CD14-positive monocyte (primary cell): ENCODE measurements at regions not wholly inside any gene's neighbourhood (a gene's known extent, or its start where the extent isn't known, plus 50 kb on each side); places are given as distances from the start of the nearest gene placed in this dataset.
A peak's percentile ranks its signal among the peaks of the same experiment; 100 is the strongest.

Source experiments
- DNase-seq, 3 donors: peaks; one replicate each; pipeline ENCODE4 v3.0.0-alpha.2; 2011 to 2022
- H2AFZ ChIP-seq: 2 replicates; pipeline ENCODE4 v1.6.0; 2012; ENCODE audit warnings: mild to moderate bottlenecking, low read depth, low read length, inconsistent platforms; ENCODE audit not compliant: insufficient read depth, poor library complexity, severe bottlenecking
- H3K27ac ChIP-seq, 2 donors: 1 replicate in 1 of 2; 2 replicates in 1 of 2; pipeline ENCODE4 v1.5.1; 2012 to 2013; ENCODE audit warnings: low read length in 2 of 2, control low read depth in 1 of 2, inconsistent platforms in 1 of 2, low read depth in 1 of 2, mild to moderate bottlenecking in 1 of 2
- H3K27me3 ChIP-seq, 2 donors: one replicate each; pipeline versions ENCODE4 v1.6.0 to v1.6.1; 2011 to 2013; ENCODE audit warnings: low read length in 2 of 2; ENCODE audit not compliant: control insufficient read depth in 2 of 2, insufficient read depth in 2 of 2
- H3K36me3 ChIP-seq, 2 donors: replicated peaks in 1 of 2; 1 replicate in 1 of 2; 2 replicates in 1 of 2; pipeline versions ENCODE4 v1.5.1 to v1.6.1; 2012 to 2013; ENCODE audit warnings: low read length in 2 of 2, control low read depth in 1 of 2, inconsistent platforms in 1 of 2, mild to moderate bottlenecking in 1 of 2; ENCODE audit not compliant: insufficient read depth in 2 of 2, control insufficient read depth in 1 of 2
- H3K4me1 ChIP-seq, 2 donors: 1 replicate in 1 of 2; 2 replicates in 1 of 2; pipeline versions ENCODE4 v1.5.1 to v1.6.1; 2012 to 2013; ENCODE audit warnings: low read length in 2 of 2, control low read depth in 1 of 2, inconsistent platforms in 1 of 2, mild to moderate bottlenecking in 1 of 2, moderate library complexity in 1 of 2; ENCODE audit not compliant: insufficient read depth in 2 of 2, control insufficient read depth in 1 of 2
- H3K4me2 ChIP-seq: replicated peaks from 2 replicates; pipeline ENCODE3; 2012; ENCODE audit warnings: low read length, moderate library complexity, mild to moderate bottlenecking; ENCODE audit not compliant: poor library complexity, severe bottlenecking; ENCODE audit errors: extremely low read depth
- H3K4me3 ChIP-seq, 3 experiments: fragments of 200-600 bp in 1 of 3; sonication (generic) in 1 of 3; replicated peaks in 1 of 3; 1 replicate in 2 of 3; 2 replicates in 1 of 3; pipeline ENCODE4 v1.5.1; 2011 to 2013; ENCODE audit warnings: low read length in 3 of 3, mild to moderate bottlenecking in 3 of 3, control low read depth in 2 of 3, low read depth in 2 of 3, inconsistent platforms in 1 of 3, moderate library complexity in 1 of 3
- H3K79me2 ChIP-seq: 2 replicates; pipeline ENCODE4 v1.6.0; 2012; ENCODE audit warnings: mild to moderate bottlenecking, control low read depth, inconsistent platforms, low read length, moderate library complexity; ENCODE audit not compliant: insufficient read depth
- H3K9ac ChIP-seq: 2 replicates; pipeline ENCODE4 v1.6.0; 2017; ENCODE audit warnings: low read length, mild to moderate bottlenecking; ENCODE audit not compliant: insufficient read depth, poor library complexity, severe bottlenecking
- H3K9me3 ChIP-seq, 2 donors: replicated peaks in 1 of 2; 1 replicate in 1 of 2; 2 replicates in 1 of 2; pipeline versions ENCODE4 v1.5.1 to v1.6.1; 2012 to 2013; ENCODE audit warnings: low read length in 2 of 2, control low read depth in 1 of 2; ENCODE audit not compliant: control insufficient read depth in 1 of 2, insufficient read depth in 1 of 2
- H4K20me1 ChIP-seq: 2 replicates; pipeline ENCODE4 v1.6.0; 2012; ENCODE audit warnings: mild to moderate bottlenecking, low read length, control low read depth, moderate library complexity; ENCODE audit not compliant: insufficient read depth
- H3K27ac Mint-ChIP-seq, 7 donors: one replicate each; pipeline ENCODE4 v1.8.0; 2020; ENCODE audit warnings: mild to moderate bottlenecking in 7 of 7, mixed read lengths in 7 of 7, moderate library complexity in 6 of 7, inconsistent platforms in 2 of 7
- H3K27me3 Mint-ChIP-seq, 3 donors: one replicate each; pipeline ENCODE4 v1.8.0; 2021 to 2022; ENCODE audit warnings: low read depth in 3 of 3, mild to moderate bottlenecking in 3 of 3, mixed read lengths in 3 of 3, moderate library complexity in 3 of 3, inconsistent platforms in 1 of 3
- H3K36me3 Mint-ChIP-seq, 2 donors: one replicate each; pipeline ENCODE4 v1.8.0; 2020; ENCODE audit warnings: mixed read lengths in 2 of 2, inconsistent platforms in 1 of 2, mild to moderate bottlenecking in 1 of 2
- H3K4me1 Mint-ChIP-seq: one replicate; pipeline ENCODE4 v1.8.0; 2020; ENCODE audit warnings: mild to moderate bottlenecking, mixed read lengths
- H3K4me3 Mint-ChIP-seq, 2 donors: one replicate each; pipeline ENCODE4 v1.8.0; 2020; ENCODE audit warnings: mild to moderate bottlenecking in 2 of 2, mixed read lengths in 2 of 2, moderate library complexity in 1 of 2
- H3K9me3 Mint-ChIP-seq, 7 donors: one replicate each; pipeline ENCODE4 v1.8.0; 2020 to 2022; ENCODE audit warnings: mixed read lengths in 7 of 7, mild to moderate bottlenecking in 6 of 7, moderate library complexity in 6 of 7, inconsistent platforms in 2 of 7
- WGBS: methylation state at CpG from one replicate; pipeline ENCODE4 v1.1.5; 2013; ENCODE audit warnings: missing lambda C conversion rate; ENCODE audit not compliant: insufficient coverage; 5-methylcytosine and 5-hydroxymethylcytosine counted together
- intact Hi-C, 2 donors: fragments of 100-400 bp; cut with micrococcal nuclease; formaldehyde crosslinking; loops; one replicate each; pipeline versions ENCODE4 v1.15.0 to v1.15.1; 2023
- TF ChIP-seq, protein P1 (sequence below): fragments of 200-600 bp; IDR thresholded peaks from one replicate; pipeline ENCODE4 v1.8.0; 2022; ENCODE audit warnings: antibody characterized with exemption, mild to moderate bottlenecking

DNA sequence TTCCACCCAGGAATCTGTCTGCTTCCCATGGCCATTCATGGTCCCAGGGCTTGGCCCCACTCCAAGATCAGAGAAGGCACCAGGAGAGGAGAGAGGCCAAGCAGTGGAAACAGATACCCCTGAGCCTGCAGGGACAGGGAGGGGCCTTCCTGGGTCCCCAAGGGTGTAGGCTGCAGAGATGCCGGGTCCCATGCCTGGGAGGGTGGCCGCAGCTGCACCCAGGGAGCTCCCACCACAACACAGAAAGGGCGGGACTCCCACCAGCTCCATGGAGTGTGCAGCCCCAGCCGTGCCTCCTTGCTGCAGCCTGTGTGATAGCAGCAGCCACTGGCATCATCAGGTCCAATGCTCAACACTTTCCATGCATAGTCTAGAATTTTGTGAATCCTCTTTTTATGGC, 331.5 kb downstream of the UACA start:
- Histone ChIP-seq H3K4me3 (no peak overlapping the region), H3K27me3 (no peaks in the 10 kb centered on the region), H2AFZ (no peak overlapping the region), H3K36me3 (no peaks in the 10 kb centered on the region), H3K9me3 (peaks cover 0 to 5% of the 10 kb centered on the region in 2 donors), H3K4me2 (no peak overlapping the region), H3K27ac (no peak overlapping the region), H3K79me2 (no peaks in the 10 kb centered on the region), H3K9ac (no peak overlapping the region), H3K4me1 (peaks cover 37 to 50% of the 10 kb centered on the region in 2 donors), H4K20me1 (no peaks in the 10 kb centered on the region)
- 81% methylated on average over 3 of the region's 4 CpGs for WGBS
- Mint-ChIP-seq H3K4me3 (no peak overlapping the region), H3K36me3 (peaks cover 3 to 7% of the 10 kb centered on the region in 2 donors), H3K9me3 (peaks cover 3 to 19% (median 7%) of the 10 kb centered on the region in 7 donors), H3K27ac (no peak overlapping the region), H3K4me1 (peaks cover 45% of the 10 kb centered on the region), H3K27me3 (peaks cover 0 to 1% (median 0%) of the 10 kb centered on the region in 3 donors)
- intact Hi-C loops: no loop called here
- DNase-seq: no peak
- TF ChIP-seq, protein P1, sequence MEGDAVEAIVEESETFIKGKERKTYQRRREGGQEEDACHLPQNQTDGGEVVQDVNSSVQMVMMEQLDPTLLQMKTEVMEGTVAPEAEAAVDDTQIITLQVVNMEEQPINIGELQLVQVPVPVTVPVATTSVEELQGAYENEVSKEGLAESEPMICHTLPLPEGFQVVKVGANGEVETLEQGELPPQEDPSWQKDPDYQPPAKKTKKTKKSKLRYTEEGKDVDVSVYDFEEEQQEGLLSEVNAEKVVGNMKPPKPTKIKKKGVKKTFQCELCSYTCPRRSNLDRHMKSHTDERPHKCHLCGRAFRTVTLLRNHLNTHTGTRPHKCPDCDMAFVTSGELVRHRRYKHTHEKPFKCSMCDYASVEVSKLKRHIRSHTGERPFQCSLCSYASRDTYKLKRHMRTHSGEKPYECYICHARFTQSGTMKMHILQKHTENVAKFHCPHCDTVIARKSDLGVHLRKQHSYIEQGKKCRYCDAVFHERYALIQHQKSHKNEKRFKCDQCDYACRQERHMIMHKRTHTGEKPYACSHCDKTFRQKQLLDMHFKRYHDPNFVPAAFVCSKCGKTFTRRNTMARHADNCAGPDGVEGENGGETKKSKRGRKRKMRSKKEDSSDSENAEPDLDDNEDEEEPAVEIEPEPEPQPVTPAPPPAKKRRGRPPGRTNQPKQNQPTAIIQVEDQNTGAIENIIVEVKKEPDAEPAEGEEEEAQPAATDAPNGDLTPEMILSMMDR: no peak

DNA sequence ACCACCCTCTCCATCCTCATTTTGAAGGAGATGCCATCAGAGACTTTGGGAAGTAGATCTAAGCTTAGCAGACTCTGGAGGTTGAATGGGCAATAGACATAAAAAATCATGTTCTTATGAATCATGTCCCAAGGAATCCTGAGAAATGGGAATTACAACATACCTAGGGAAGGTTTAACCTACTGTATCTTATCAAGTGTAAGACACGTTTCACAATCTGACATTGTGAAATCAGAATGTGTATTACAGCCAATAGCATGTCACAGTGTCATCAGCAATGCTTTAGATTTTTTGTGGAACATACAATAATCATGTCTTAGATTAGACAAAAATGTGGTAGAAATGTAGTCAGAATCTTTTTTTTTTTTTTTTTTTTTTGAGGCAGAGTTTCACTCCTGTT, 332.4 kb upstream of the TLE3 start:
- peaks cover 3 to 19% (median 7%) of the 10 kb centered on the region in 7 donors for H3K9me3 Mint-ChIP-seq
- H3K36me3 Mint-ChIP-seq: peaks cover 3 to 7% of the 10 kb centered on the region in 2 donors
- Histone ChIP-seq H3K27ac (no peak overlapping the region), H3K4me2 (no peak overlapping the region), H2AFZ (no peak overlapping the region), H3K36me3 (no peaks in the 10 kb centered on the region), H3K9ac (no peak overlapping the region), H4K20me1 (no peaks in the 10 kb centered on the region), H3K79me2 (no peaks in the 10 kb centered on the region), H3K4me3 (no peak overlapping the region), H3K27me3 (no peaks in the 10 kb centered on the region), H3K4me1 (peaks cover 24 to 38% of the 10 kb centered on the region in 2 donors), H3K9me3 (peaks cover 0 to 5% of the 10 kb centered on the region in 2 donors)
- WGBS: no CpG with 5 or more reads among the region's 1 CpG
- DNase-seq: peak; percentile 37 to 77 (median 62)
- peaks cover 37% of the 10 kb centered on the region for H3K4me1 Mint-ChIP-seq
- intact Hi-C loops: no loop called here
- H3K4me3 Mint-ChIP-seq: no peak overlapping the region
- peaks cover 0 to 1% (median 0%) of the 10 kb centered on the region in 3 donors for H3K27me3 Mint-ChIP-seq
- peak overlapping the region in 1 of 7 donors; percentile 11 for H3K27ac Mint-ChIP-seq
- TF ChIP-seq, protein P1: no peak
